GM12864 (cell line): ENCODE measurements at regions not wholly inside any gene's neighbourhood (a gene's known extent, or its start where the extent isn't known, plus 50 kb on each side); places are given as distances from the start of the nearest gene placed in this dataset.

Experiments
- DNase-seq: peaks from one replicate; pipeline ENCODE4 v3.0.0-alpha.2; 2011; ENCODE audit warnings: low read depth
- H3K4me3 ChIP-seq: 2 replicates; pipeline ENCODE4 v1.5.1; 2011; ENCODE audit warnings: mild to moderate bottlenecking, low read depth, low read length, control low read depth
- CTCF ChIP-seq: IDR thresholded peaks from 2 replicates; pipeline ENCODE4 v1.5.1; 2011; ENCODE audit warnings: low read depth, mild to moderate bottlenecking, moderate library complexity, low read length, control low read depth, inconsistent platforms; ENCODE audit errors: missing control alignments

GRCh38 chr12:24749171-24749570 is 199.7 kb downstream of the BCAT1 start:
- DNase-seq = no peak
- no peak for TF ChIP-seq CTCF
- no peak overlapping the region for H3K4me3 ChIP-seq

GRCh38 chr12:24748326-24748725 is 200.6 kb downstream of the BCAT1 start:
- DNase-seq = no peak
- TF ChIP-seq CTCF = no peak
- no peak overlapping the region for H3K4me3 ChIP-seq

DNA sequence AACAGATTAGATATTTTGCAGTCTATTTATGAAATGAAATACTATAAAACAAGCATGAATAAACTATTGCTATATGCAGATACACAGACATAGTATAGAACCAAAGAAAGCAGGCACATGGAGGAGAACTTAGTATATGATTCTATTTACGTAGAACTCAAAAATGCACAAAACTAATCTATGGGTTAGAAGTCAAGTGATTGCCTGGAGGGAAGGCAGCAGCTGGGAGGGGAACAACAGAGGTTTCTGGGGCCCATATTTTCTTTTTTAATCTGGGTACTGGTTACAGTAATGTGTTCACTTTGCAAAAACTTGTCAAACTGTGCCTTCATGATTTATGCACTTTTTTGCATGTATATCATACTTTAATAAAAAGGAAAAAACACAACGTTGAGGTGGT is 202.0 kb downstream of the BCAT1 start:
- TF ChIP-seq CTCF = no peak
- DNase-seq = no peak
- no peak overlapping the region for H3K4me3 ChIP-seq

DNA sequence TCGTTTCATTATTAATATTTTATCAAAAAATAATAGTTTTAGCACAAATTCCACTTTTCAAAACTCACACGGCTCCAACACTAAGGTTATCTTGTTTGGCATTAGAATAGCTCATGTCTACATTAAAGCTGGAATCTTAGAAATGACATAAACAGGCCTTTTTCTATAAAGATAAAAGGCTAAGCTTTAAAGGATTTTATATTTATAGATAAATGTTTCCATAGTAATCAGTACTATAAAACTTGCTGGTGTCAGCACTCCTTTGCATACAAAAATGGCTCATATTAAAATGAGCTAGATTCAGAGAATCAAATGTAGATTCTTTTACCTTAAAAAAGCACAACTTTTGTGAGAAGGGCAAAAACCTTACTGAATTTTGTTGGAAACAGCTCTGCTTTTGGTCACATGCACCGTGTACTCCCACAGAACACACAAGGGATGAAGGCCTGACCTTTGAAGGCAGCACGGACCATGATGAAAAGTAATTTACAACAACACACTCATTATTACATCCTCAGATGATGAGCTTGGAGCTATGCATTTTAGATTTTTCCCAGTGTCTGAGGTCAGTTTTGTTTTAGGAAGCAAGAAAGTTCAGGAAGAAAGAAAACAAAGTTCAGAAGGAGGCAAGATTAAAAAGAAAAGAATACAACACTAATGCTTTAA is 202.8 kb downstream of the BCAT1 start:
- no peak overlapping the region for H3K4me3 ChIP-seq
- DNase-seq = no peak
- no peak for TF ChIP-seq CTCF

DNA sequence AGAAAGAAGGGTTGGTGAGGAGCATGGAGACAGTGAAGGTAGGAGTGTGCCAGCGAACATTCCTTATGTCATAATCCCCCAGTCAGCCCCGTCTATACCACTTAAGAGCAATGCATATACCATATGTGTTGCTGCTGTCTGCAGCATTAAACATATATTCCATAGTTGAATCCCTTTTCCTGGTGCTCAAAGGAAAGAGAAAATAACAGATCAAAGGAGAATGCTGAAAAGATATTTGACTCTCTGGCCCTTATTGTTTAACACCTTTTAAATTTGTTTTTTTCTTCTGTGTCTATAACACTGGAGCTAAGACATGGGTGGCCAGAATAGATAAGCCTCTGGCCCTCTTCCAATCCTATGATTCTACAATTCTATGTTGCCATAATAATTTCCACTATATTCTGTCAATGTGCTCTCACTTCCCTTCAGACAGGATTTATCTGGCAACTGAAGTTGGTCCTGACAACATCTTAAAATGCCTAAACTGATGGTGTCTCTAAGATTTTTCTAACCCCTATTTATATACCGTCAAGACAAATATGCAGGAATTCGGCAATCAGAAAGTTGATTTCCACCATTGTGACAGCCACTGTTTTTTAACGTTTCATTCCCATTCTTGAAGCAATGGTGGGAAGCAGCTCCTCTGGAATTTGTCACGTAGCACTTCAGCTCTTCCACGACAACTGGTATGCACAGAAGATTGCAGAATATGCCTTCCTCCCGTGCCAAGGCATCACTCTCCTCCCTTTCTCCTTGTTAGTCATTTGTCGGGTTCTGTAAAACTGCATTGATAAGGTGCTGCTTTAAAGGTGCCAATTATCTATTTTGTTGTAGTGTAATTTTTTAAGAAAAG is 204.7 kb downstream of the BCAT1 start:
- TF ChIP-seq CTCF = no peak
- DNase-seq = no peak
- H3K4me3 ChIP-seq = no peak overlapping the region

GRCh38 chr12:24742378-24742777 is 206.5 kb downstream of the BCAT1 start:
- no peak overlapping the region for H3K4me3 ChIP-seq
- DNase-seq = no peak
- TF ChIP-seq CTCF = no peak
